NT2/D1 (cell line): ENCODE measurements at regions not wholly inside any gene's neighbourhood (a gene's known extent, or its start where the extent isn't known, plus 50 kb on each side); places are given as distances from the start of the nearest gene placed in this dataset.

Experiments
- SUZ12 ChIP-seq: IDR thresholded peaks from 2 replicates; pipeline ENCODE4 v1.6.1; 2011; ENCODE audit not compliant: insufficient read length, insufficient read depth; ENCODE audit errors: extremely low read depth
- YY1 ChIP-seq: IDR thresholded peaks from 2 replicates; pipeline ENCODE4 v1.6.1; 2011; ENCODE audit not compliant: insufficient read length, insufficient read depth

DNA sequence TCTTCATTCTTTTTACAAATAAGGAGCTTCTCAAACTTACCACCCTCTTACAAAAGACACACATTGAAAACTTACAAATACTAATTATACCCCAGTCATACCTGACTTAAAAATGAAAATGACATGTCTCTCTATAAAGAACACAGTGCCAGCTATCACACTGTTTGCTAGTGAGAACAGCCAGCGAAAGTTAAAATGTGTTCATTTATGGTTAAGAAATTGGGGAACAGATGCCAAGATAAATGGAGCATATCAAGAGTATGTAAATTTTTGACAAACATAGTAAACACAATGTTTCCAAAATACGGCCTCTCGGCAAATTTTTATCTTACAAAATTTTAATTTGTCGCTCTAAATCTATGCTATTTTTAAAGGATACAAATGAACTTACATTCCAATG is 1422.9 kb downstream of the KCNT2 start:
- TF ChIP-seq SUZ12: no peak
- no peak for TF ChIP-seq YY1
